Activated CD8-positive, alpha-beta memory T cell treated with anti-CD3 and anti-CD28 coated beads, Interleukin-2, amount 50 U/mL, for 1 hour (primary cell): ENCODE measurements at regions not wholly inside any gene's neighbourhood (a gene's known extent, or its start where the extent isn't known, plus 50 kb on each side); places are given as distances from the start of the nearest gene placed in this dataset.

ENCODE experiments used
- DNase-seq: peaks from one replicate; pipeline ENCODE4 v3.0.0-alpha.2; 2020; ENCODE audit errors: extremely low read depth

DNA sequence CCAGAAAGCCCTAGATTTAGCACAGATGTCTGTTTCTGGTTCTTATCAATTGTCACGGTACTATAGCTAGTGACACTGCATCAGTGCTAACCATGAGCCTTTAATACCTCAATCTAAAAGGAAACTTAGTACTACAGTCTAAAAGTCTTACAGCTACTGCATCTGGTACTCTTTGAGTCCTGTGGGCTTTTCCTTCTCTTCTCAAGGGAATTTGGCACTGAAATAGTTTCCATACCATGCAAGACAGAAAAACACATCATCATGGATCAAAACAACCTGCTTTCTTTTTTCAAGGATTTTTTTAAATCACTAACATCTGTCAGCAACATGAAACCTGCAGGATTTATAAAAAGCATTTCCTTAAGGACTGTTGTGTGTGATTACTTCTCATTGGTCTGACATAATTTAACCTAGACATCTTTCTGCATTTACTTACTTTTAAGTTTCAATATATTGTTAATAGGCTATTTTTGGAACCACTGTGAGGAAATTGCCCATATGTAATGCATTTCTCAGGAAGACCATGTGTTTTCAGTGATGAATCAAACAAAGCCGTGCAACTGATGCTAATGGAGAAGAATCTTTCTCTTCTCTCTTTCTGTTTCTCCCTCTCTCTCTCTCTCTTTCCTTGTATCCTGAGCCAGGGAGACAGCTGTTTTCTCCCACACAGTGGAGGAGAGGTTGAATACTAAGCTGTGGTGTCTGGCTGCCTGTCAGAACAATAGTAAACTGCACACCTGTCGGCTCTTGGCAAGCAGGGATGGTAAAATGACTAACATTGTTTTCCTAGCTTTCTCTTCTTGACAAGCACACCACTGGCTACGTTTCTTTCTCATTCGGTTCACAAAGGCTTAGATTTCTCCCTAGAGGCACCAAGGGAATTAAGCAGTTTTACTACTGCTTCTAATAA is 273.4 kb downstream of the CSNK1G3 start:
- no peak for DNase-seq

GRCh38 chr5:123783421-123783820 is 271.4 kb downstream of the CSNK1G3 start:
- DNase-seq, result no peak

DNA sequence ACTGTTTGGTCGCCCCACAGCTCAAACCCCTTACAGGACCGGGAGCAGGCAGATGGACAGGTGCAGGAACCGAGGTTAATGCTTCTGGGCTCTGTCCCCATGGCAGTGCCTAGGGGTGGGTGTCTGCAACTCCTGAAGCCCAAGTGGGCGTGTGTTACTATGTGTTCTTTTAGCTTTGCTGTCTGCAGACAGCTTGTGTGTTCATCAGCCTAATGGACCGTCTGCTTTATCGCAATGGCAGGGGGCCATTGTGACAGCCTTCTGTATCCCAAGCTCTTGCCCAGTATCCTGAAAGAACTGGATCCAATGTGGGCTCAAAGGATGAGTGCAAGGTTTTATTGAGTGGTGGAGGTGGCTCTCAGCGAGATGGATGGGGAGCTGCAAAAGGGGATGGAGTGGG is 266.7 kb downstream of the CSNK1G3 start:
- no peak for DNase-seq

GRCh38 chr5:123776761-123777160 is 264.8 kb downstream of the CSNK1G3 start:
- DNase-seq, result no peak

- no peak for DNase-seq
Observed at GRCh38 chr5:123771715-123772114, 259.7 kb downstream of the CSNK1G3 start.

GRCh38 chr5:123763201-123763600 is 251.2 kb downstream of the CSNK1G3 start:
- no peak for DNase-seq

- DNase-seq, result no peak
Observed at GRCh38 chr5:123756816-123757215, 244.8 kb downstream of the CSNK1G3 start.

DNA sequence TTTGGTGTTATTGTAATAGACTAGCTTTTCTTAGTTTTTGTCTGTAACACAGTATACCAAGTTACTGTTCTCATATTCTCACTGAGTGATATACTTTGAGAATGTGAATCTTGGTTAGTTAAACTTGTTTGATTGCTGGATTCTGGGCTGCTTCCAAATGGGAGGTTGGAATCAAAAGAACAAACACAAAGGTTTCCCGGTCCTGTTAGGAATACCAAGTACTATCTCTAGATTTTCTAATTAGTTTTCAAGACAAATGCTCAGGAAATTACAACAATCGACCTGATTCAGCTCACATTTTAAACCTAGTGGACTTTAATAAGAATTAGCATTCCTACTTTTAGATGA is 244.3 kb downstream of the CSNK1G3 start:
- DNase-seq, result no peak

DNA sequence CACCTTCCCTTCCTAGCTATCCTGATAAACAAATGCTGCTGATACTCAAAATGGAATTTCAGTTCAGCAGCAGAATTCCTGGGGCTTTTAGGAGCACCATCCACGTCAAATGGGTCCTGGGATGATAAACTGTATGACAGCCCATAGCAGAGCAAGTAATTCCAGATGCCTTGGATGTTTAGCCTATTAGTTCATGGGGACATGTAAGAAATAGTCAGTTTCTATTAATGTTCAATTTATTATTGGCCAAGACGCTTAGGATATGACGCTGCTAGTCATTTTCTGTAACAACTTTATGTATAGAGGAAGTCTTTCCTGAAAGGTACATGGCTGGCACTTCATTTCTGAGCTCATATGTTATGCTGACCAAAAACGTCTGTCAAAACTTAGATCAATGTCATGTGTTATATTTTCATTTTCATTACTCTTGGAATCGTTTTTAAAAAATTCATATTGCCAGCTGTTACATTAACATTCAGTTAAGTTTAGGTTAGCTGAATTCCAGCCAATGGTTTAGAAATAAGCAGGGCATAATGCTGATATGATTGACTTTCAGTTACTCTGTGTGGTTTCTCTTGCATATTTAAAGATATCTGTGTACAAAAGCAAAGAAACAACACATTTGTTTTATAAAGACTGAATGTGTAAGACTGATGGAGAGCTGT is 243.8 kb downstream of the CSNK1G3 start:
- no peak for DNase-seq

- no peak for DNase-seq
Observed at GRCh38 chr5:123754908-123755307, 242.9 kb downstream of the CSNK1G3 start.

DNA sequence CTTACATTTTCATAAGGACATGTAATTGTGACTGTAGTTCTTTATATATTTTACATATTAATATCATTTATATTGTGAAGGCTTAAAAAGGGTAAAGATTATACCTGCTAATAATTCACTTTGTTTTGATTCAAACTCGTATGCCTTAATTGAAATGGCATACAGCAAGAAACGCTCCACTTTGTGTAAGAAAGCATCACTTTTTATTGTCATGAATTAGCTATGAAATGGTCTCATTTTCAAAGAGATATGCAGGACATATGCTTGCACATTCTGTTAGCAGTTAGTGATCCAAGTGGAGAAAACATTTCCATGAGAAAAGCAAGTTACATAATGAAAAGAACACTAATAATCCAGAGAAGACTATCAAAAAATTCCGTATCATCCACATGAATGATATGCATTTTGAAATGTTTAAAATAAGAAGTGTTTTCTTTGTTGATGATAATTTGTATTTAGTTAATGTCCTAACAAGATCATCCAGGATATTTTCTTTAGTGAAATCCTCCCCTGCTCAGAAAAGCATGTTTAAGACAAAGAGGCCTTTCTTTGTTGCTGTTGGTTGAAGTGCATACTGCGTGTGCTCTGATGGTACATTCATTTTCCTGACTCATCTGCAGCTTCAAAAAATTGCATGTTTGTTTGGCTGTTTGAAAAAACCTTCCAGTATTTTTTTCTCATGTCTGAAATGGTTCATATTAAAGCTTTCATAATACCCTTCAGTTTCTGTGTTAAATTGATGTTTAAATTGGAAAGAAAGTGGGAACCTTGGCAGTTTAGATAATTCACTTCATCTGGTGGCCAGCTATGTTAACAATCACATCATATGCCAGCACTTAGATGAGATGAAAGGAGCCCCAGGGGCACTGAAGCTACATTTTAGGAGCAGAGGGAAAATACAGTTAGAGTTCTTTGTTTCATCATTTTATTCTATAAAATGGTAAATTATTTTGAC is 242.2 kb downstream of the CSNK1G3 start:
- DNase-seq, result no peak

- no peak for DNase-seq
Observed at GRCh38 chr5:123753180-123753936, 241.4 kb downstream of the CSNK1G3 start.

DNA sequence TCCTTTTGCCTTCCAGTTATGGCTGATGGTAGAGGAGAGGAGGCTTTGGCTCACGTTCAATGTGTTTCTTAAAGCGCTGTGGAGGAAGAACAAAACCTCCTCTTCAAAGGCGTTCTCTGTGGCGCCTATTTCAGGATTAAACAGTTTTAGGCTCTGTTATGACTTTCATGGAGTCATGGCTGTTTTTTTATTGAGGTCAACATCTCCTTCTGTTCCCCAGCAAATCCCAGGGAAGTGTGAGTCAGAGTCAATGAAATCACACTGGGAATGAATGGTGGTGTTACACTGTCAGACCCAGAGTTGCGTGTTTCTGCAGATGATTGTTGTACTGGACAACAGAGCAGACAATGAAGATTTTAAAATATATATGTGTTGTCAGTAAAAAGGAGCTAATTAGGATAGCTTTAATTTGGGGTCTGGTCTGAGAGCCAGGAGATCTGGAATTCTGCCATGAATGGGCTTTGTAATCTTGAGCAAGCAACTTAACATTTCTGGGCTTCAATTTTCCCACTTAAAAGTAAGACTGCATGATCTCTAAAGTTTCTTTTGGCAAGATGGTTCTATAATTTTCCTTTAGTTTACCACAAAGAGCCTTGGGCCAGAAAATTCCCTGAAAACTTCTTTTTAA is 240.7 kb downstream of the CSNK1G3 start:
- no peak for DNase-seq

DNA sequence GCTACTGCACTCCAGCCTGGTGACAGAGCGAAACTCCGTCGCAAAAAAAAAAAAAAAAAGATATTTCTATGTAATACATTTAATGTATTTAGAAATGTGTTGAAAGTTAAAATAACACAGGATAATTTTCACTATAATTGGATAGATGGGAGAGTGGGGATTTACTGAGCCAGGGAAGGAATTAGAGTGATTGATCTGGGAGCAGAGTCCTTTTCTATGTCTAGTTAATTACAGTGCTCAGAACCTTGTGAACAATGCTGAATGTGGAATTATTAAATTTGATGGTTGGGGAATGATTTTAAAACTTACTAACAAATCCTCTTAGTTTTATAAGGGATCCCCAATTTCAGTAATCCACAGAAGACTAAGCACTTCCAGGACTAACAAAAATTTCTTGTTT is 239.7 kb downstream of the CSNK1G3 start:
- DNase-seq, result no peak

- no peak for DNase-seq
Observed at GRCh38 chr5:123748239-123748638, 236.3 kb downstream of the CSNK1G3 start.

GRCh38 chr5:123746683-123747360 is 234.8 kb downstream of the CSNK1G3 start:
- no peak for DNase-seq

GRCh38 chr5:123743990-123744583 is 232.1 kb downstream of the CSNK1G3 start:
- DNase-seq, result no peak

- DNase-seq, result no peak
Observed at GRCh38 chr5:123735384-123735783, 223.4 kb downstream of the CSNK1G3 start.

- DNase-seq, result no peak
Observed at GRCh38 chr5:123732257-123732656, 220.3 kb downstream of the CSNK1G3 start.

DNA sequence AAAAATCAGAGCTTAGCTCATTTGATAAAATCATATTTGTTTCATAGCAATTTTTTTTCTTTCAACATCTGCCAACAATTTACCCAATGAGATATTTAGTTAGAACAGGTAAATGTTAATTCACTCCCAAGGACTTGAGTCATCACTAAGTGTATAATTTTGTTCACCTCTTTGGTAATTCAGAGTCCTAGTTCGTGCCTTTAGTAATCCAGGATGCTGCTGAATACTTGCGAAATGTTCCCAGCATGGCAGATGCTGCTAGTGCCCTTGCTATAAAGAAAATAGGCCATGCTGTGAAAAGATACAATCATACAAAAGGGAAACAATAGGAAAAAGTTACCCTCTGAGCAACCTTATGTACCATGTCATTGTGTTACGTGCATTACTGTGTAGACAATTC is 210.5 kb downstream of the CSNK1G3 start:
- DNase-seq, result no peak
